Mesothelial cell of epicardium (in vitro differentiated cells): ENCODE measurements at regions not wholly inside any gene's neighbourhood (a gene's known extent, or its start where the extent isn't known, plus 50 kb on each side); places are given as distances from the start of the nearest gene placed in this dataset.

ENCODE experiments used
- DNase-seq, 2 experiments: peaks; one replicate each; pipeline ENCODE4 v3.0.0; 2021; ENCODE audit warnings: low spot score in 2 of 2; ENCODE audit not compliant: unreplicated experiment in 2 of 2
- H3K27ac Mint-ChIP-seq: 2 replicates; pipeline ENCODE4 v1.8.0; 2021; ENCODE audit warnings: mixed read lengths
- H3K27me3 Mint-ChIP-seq: 2 replicates; pipeline ENCODE4 v1.8.0; 2021; ENCODE audit warnings: low read depth, mixed read lengths
- H3K36me3 Mint-ChIP-seq: 2 replicates; pipeline ENCODE4 v1.8.0; 2021; ENCODE audit warnings: mixed read lengths
- H3K4me1 Mint-ChIP-seq: 2 replicates; pipeline ENCODE4 v1.8.0; 2021; ENCODE audit warnings: mixed read lengths
- H3K4me3 Mint-ChIP-seq: 2 replicates; pipeline ENCODE4 v1.8.0; 2021; ENCODE audit warnings: mild to moderate bottlenecking, moderate library complexity, mixed read lengths
- H3K9me3 Mint-ChIP-seq: 2 replicates; pipeline ENCODE4 v1.8.0; 2021; ENCODE audit warnings: mixed read lengths
- TF ChIP-seq, protein P1 (sequence below): fragments of 200-600 bp; sonication (generic); IDR thresholded peaks from one replicate; pipeline ENCODE4 v1.5.0; 2021; ENCODE audit warnings: antibody characterized with exemption; ENCODE audit not compliant: unreplicated experiment

DNA sequence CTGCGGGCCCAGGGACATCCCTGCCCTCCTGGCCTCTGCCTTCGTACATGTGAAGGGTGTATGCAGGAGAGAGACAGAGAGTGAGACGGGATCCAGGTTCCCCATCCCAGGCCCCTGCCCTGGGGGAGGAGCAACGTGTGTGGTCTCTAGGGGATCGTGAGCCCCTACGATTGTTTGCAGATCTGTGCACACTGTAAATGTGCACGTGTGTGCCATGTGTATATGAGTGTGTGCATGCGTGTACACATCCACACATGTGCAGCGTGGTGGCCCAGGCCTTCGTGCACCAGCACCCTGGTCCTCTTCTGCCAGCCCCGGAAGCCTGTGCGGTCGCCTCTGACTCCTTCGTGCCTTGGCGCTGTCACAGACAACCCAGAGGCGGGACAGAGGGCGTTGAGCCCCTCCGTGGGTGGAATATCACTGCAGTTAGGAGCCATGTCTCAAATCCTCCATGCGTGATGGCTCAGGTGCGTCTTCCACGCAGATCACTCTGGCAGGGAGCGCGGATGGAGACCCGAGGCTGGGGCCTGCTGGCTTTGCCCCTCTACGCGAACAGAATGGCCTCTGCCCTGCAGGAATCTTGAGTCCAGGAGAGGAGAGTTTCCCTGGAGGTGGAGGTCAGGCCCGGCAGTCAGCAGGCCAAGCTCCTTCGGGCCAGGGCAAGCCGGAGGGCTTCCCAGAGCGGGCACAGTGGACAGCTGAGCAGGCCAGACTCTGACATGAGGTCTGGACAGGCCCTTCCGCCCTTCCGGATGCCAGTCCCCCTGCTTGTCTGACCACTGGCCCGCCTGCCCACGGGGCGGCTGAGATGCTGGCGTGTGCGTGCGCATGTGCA lies 97.5 kb downstream of the UNCX start:
- TF ChIP-seq, protein P1, sequence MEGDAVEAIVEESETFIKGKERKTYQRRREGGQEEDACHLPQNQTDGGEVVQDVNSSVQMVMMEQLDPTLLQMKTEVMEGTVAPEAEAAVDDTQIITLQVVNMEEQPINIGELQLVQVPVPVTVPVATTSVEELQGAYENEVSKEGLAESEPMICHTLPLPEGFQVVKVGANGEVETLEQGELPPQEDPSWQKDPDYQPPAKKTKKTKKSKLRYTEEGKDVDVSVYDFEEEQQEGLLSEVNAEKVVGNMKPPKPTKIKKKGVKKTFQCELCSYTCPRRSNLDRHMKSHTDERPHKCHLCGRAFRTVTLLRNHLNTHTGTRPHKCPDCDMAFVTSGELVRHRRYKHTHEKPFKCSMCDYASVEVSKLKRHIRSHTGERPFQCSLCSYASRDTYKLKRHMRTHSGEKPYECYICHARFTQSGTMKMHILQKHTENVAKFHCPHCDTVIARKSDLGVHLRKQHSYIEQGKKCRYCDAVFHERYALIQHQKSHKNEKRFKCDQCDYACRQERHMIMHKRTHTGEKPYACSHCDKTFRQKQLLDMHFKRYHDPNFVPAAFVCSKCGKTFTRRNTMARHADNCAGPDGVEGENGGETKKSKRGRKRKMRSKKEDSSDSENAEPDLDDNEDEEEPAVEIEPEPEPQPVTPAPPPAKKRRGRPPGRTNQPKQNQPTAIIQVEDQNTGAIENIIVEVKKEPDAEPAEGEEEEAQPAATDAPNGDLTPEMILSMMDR = no peak
- H3K36me3 Mint-ChIP-seq = no peaks in the 10 kb centered on the region
- H3K4me1 Mint-ChIP-seq = no peaks in the 10 kb centered on the region
- no peak overlapping the region for H3K4me3 Mint-ChIP-seq
- H3K9me3 Mint-ChIP-seq = no peaks in the 10 kb centered on the region
- no peak overlapping the region for H3K27ac Mint-ChIP-seq
- peaks cover 24% of the 10 kb centered on the region for H3K27me3 Mint-ChIP-seq
- DNase-seq = no peak

- no peaks in the 10 kb centered on the region for H3K4me1 Mint-ChIP-seq
- no peak overlapping the region for H3K4me3 Mint-ChIP-seq
- TF ChIP-seq, protein P1 = no peak
- H3K27me3 Mint-ChIP-seq = peaks cover 26% of the 10 kb centered on the region
- H3K9me3 Mint-ChIP-seq = no peaks in the 10 kb centered on the region
- H3K27ac Mint-ChIP-seq = no peak overlapping the region
- DNase-seq = no peak
- H3K36me3 Mint-ChIP-seq = no peaks in the 10 kb centered on the region
Observed at GRCh38 chr7:1330801-1331425, 98.2 kb downstream of the UNCX start.

DNA sequence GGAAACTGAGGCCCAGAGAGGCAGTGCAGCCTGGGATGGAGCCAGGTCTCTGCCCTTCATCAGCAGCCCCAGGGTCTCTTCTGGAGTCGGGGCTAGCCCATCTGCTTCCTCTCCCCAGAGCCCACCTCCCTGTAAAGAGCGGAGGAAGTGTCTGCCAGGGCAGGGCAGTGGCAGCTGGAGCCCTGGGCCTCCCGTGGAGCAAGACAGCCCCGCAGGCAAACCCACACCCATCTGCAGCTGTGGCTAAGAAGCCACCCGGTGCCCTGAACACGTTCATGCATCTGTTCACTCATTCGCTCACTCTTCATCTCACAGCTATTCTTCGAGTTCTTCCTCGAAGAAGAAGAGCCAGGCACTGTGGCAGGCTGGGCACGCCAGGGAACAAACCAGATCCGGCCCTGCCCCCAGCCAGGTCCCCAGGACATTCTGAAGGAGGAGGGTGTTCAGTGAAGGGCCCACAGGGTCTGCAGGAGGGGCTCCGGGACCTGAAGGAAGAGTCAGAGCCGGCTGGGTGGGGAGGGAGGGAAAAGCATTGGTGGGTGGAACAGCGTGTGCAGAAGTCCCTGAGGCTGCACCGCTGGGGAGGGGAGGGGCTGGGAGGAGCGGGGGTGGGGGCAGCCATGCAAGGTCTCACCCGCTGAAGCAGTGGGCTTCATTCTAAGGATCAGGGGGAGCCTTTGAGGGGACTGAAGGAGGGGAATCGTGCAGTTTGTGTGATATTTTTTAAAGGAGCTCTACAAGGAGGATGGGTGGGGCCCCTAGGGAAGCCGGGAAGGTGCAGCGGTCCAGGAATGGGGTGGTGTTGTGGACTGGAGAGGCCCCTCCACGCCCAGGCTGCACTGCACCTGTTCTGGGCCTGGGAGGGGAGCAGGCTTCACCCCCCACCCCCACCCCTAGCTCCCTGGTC lies 99.1 kb downstream of the UNCX start:
- H3K36me3 Mint-ChIP-seq = no peaks in the 10 kb centered on the region
- H3K27me3 Mint-ChIP-seq = peaks cover 27% of the 10 kb centered on the region
- H3K9me3 Mint-ChIP-seq = peaks cover 8% of the 10 kb centered on the region
- no peak for DNase-seq
- H3K4me3 Mint-ChIP-seq = no peak overlapping the region
- no peaks in the 10 kb centered on the region for H3K4me1 Mint-ChIP-seq
- no peak overlapping the region for H3K27ac Mint-ChIP-seq
- TF ChIP-seq, protein P1 = no peak

- TF ChIP-seq, protein P1 = no peak
- H3K4me3 Mint-ChIP-seq = no peak overlapping the region
- H3K27ac Mint-ChIP-seq = no peak overlapping the region
- H3K9me3 Mint-ChIP-seq = peaks cover 21% of the 10 kb centered on the region
- H3K36me3 Mint-ChIP-seq = no peaks in the 10 kb centered on the region
- no peaks in the 10 kb centered on the region for H3K4me1 Mint-ChIP-seq
- DNase-seq = no peak
- peaks cover 34% of the 10 kb centered on the region for H3K27me3 Mint-ChIP-seq
Observed at GRCh38 chr7:1336509-1336908, 103.8 kb downstream of the UNCX start.

GRCh38 chr7:1339611-1340010 lies 106.9 kb downstream of the UNCX start:
- H3K4me3 Mint-ChIP-seq = no peak overlapping the region
- no peaks in the 10 kb centered on the region for H3K36me3 Mint-ChIP-seq
- no peaks in the 10 kb centered on the region for H3K4me1 Mint-ChIP-seq
- H3K9me3 Mint-ChIP-seq = peaks cover 21% of the 10 kb centered on the region
- TF ChIP-seq, protein P1 = no peak
- H3K27ac Mint-ChIP-seq = no peak overlapping the region
- no peak for DNase-seq
- peaks cover 32% of the 10 kb centered on the region for H3K27me3 Mint-ChIP-seq
